Fibroblast of pulmonary artery (primary cell): ENCODE measurements at regions not wholly inside any gene's neighbourhood (a gene's known extent, or its start where the extent isn't known, plus 50 kb on each side); places are given as distances from the start of the nearest gene placed in this dataset.
A peak's percentile ranks its signal among the peaks of the same experiment; 100 is the strongest.

Source experiments
- DNase-seq: peaks from one replicate; pipeline ENCODE4 v3.0.0-alpha.2; 2010; ENCODE audit warnings: low read depth
- H3K4me3 ChIP-seq: replicated peaks from 2 replicates; pipeline ENCODE4 v1.5.1; 2011; ENCODE audit warnings: low read depth, mild to moderate bottlenecking, control low read depth, low read length, moderate library complexity
- CTCF ChIP-seq: IDR thresholded peaks from 2 replicates; pipeline ENCODE4 v1.5.1; 2011; ENCODE audit warnings: mild to moderate bottlenecking, control low read depth, low read length, inconsistent platforms; ENCODE audit errors: missing control alignments

GRCh38 chr4:89511776-89512175 lies 204.2 kb upstream of the GPRIN3 start:
- no peak overlapping the region for H3K4me3 ChIP-seq
- TF ChIP-seq CTCF = no peak
- DNase-seq = no peak

- no peak for TF ChIP-seq CTCF
- DNase-seq = peak; percentile 90
- H3K4me3 ChIP-seq = no peak overlapping the region
Observed at GRCh38 chr4:89509708-89510281, 202.2 kb upstream of the GPRIN3 start.

GRCh38 chr4:89506866-89507491 lies 199.4 kb upstream of the GPRIN3 start:
- no peak overlapping the region for H3K4me3 ChIP-seq
- TF ChIP-seq CTCF = no peak
- DNase-seq = peak; percentile 59

GRCh38 chr4:89502581-89502980 lies 195.0 kb upstream of the GPRIN3 start:
- DNase-seq = no peak
- no peak for TF ChIP-seq CTCF
- H3K4me3 ChIP-seq = no peak overlapping the region

GRCh38 chr4:89497517-89498308 lies 190.1 kb upstream of the GPRIN3 start:
- DNase-seq = peak; percentile 57
- H3K4me3 ChIP-seq = no peak overlapping the region
- no peak for TF ChIP-seq CTCF

- DNase-seq = peak; percentile 51
- TF ChIP-seq CTCF = no peak
- H3K4me3 ChIP-seq = no peak overlapping the region
Observed at GRCh38 chr4:89496851-89497250, 189.3 kb upstream of the GPRIN3 start.
